GM13977 (cell line): ENCODE measurements at regions not wholly inside any gene's neighbourhood (a gene's known extent, or its start where the extent isn't known, plus 50 kb on each side); places are given as distances from the start of the nearest gene placed in this dataset.

Source experiments
- DNase-seq: peaks from one replicate; pipeline ENCODE4 v3.0.0; 2012; ENCODE audit warnings: low spot score
- CTCF ChIP-seq: IDR thresholded peaks from 2 replicates; pipeline ENCODE4 v1.5.1; 2012; ENCODE audit warnings: mild to moderate bottlenecking, control low read depth; ENCODE audit not compliant: insufficient read depth; ENCODE audit errors: extremely low read depth, missing control alignments
- in situ Hi-C: fragments of 300-500 bp; cut with MboI; formaldehyde crosslinking; loops from one replicate; pipeline ENCODE4 v1.12.0; 2022; ENCODE audit warnings: low sequenced_read_pairs, low pct_unique_long_range_greater_than_20kb, mixed read lengths, inconsistent platforms; ENCODE audit not compliant: unreplicated experiment

- TF ChIP-seq CTCF: no peak
- in situ Hi-C loops: no loop called here
- DNase-seq: no peak
Measured at GRCh38 chr10:28980264-28980663, 302.9 kb downstream of the BAMBI start.

- DNase-seq: no peak
- no peak for TF ChIP-seq CTCF
- in situ Hi-C loops: no loop called here
Measured at GRCh38 chr10:28981007-28981406, 303.7 kb downstream of the BAMBI start.

- no peak for TF ChIP-seq CTCF
- in situ Hi-C loops: no loop called here
Measured at GRCh38 chr10:28982974-28983373, 305.7 kb downstream of the BAMBI start.

GRCh38 chr10:28983799-28984198 lies 305.1 kb upstream of the LYZL1 start:
- no peak for DNase-seq
- in situ Hi-C loops: no loop called here
- no peak for TF ChIP-seq CTCF

More at GRCh38 chr10:28982974-28983373, 305.7 kb downstream of the BAMBI start:
- DNase-seq: no peak

GRCh38 chr10:28984431-28984830 lies 304.4 kb upstream of the LYZL1 start:
- in situ Hi-C loops: no loop called here
- TF ChIP-seq CTCF: no peak
- no peak for DNase-seq

GRCh38 chr10:28985137-28985885 lies 303.6 kb upstream of the LYZL1 start:
- DNase-seq: no peak
- no peak for TF ChIP-seq CTCF
- in situ Hi-C loops: no loop called here
